H9 (cell line): ENCODE measurements at regions not wholly inside any gene's neighbourhood (a gene's known extent, or its start where the extent isn't known, plus 50 kb on each side); places are given as distances from the start of the nearest gene placed in this dataset.

Experiments used
- DNase-seq: peaks from one replicate; pipeline ENCODE4 v3.0.0-alpha.2; 2017
- H2AFZ ChIP-seq: one replicate; pipeline ENCODE4 v1.6.1; 2013; ENCODE audit warnings: mild to moderate bottlenecking, low read length, control low read depth, moderate library complexity
- H2AK5ac ChIP-seq: 2 replicates; pipeline ENCODE4 v1.6.1; 2013; ENCODE audit warnings: low read length, control low read depth, mixed read lengths; ENCODE audit not compliant: insufficient read length
- H2BK120ac ChIP-seq: one replicate; pipeline ENCODE4 v1.6.1; 2013; ENCODE audit warnings: low read depth, mild to moderate bottlenecking, low read length, control low read depth, inconsistent platforms; ENCODE audit not compliant: poor library complexity, severe bottlenecking
- H2BK12ac ChIP-seq: 2 replicates; pipeline ENCODE4 v1.6.1; 2013; ENCODE audit warnings: low read length, control low read depth, mixed read lengths, low read depth; ENCODE audit not compliant: insufficient read length
- H2BK15ac ChIP-seq: 2 replicates; pipeline ENCODE4 v1.6.1; 2013; ENCODE audit warnings: low read depth, low read length, control low read depth
- H2BK20ac ChIP-seq: one replicate; pipeline ENCODE4 v1.6.1; 2013; ENCODE audit warnings: low read depth, mild to moderate bottlenecking, low read length, control low read depth, inconsistent platforms; ENCODE audit not compliant: poor library complexity, severe bottlenecking
- H2BK5ac ChIP-seq: 2 replicates; pipeline ENCODE4 v1.6.1; 2013; ENCODE audit warnings: low read length, control low read depth, mixed read lengths; ENCODE audit not compliant: insufficient read length
- H3K14ac ChIP-seq: 2 replicates; pipeline ENCODE4 v1.6.1; 2013; ENCODE audit warnings: low read length, control low read depth; ENCODE audit not compliant: insufficient read depth
- H3K18ac ChIP-seq: 2 replicates; pipeline ENCODE4 v1.6.1; 2013; ENCODE audit warnings: low read depth, mild to moderate bottlenecking, mixed read lengths, low read length, control low read depth; ENCODE audit not compliant: insufficient read length
- H3K23ac ChIP-seq: 2 replicates; pipeline ENCODE4 v1.6.1; 2013; ENCODE audit warnings: low read length, control low read depth, mixed read lengths, low read depth; ENCODE audit not compliant: insufficient read length
- H3K23me2 ChIP-seq: 2 replicates; pipeline ENCODE4 v1.6.1; 2013; ENCODE audit warnings: low read depth, mild to moderate bottlenecking, mixed read lengths, low read length, control low read depth; ENCODE audit not compliant: insufficient read length, poor library complexity, severe bottlenecking
- H3K27ac ChIP-seq: 2 replicates; pipeline ENCODE4 v1.5.1; 2013; ENCODE audit warnings: low read length, control low read depth, mixed read lengths, low read depth; ENCODE audit not compliant: insufficient read length
- H3K27me3 ChIP-seq: 2 replicates; pipeline ENCODE4 v1.6.1; 2013; ENCODE audit warnings: low read length, control low read depth, inconsistent platforms; ENCODE audit not compliant: insufficient read depth
- H3K4ac ChIP-seq: 2 replicates; pipeline ENCODE4 v1.6.1; 2013; ENCODE audit warnings: low read depth, mild to moderate bottlenecking, control low read depth, inconsistent platforms, low read length, moderate library complexity
- H3K4me1 ChIP-seq: 2 replicates; pipeline ENCODE4 v1.6.1; 2013; ENCODE audit warnings: low read length, control low read depth, inconsistent platforms; ENCODE audit not compliant: insufficient read depth
- H3K4me2 ChIP-seq: 2 replicates; pipeline ENCODE4 v1.6.1; 2013; ENCODE audit warnings: low read length, control low read depth, mixed read lengths; ENCODE audit not compliant: insufficient read length, insufficient read depth
- H3K56ac ChIP-seq: 2 replicates; pipeline ENCODE4 v1.6.1; 2013; ENCODE audit warnings: low read depth, mild to moderate bottlenecking, mixed read lengths, low read length, control low read depth; ENCODE audit not compliant: insufficient read length
- H3K79me1 ChIP-seq: 2 replicates; pipeline ENCODE4 v1.6.1; 2013; ENCODE audit warnings: low read depth, mild to moderate bottlenecking, moderate library complexity, low read length, control low read depth, inconsistent platforms; ENCODE audit not compliant: insufficient read depth, poor library complexity, severe bottlenecking
- H3K79me2 ChIP-seq: 2 replicates; pipeline ENCODE4 v1.6.1; 2013; ENCODE audit warnings: low read length, control low read depth, inconsistent platforms; ENCODE audit not compliant: insufficient read depth
- H3K9ac ChIP-seq: 2 replicates; pipeline ENCODE4 v1.6.1; 2013; ENCODE audit warnings: low read length, control low read depth, mixed read lengths; ENCODE audit not compliant: insufficient read length; ENCODE audit errors: extremely low read depth
- H3K9me3 ChIP-seq: one replicate; pipeline ENCODE4 v1.6.1; 2013; ENCODE audit warnings: low read depth, low read length, inconsistent platforms; ENCODE audit not compliant: control insufficient read depth
- H3T11ph ChIP-seq: one replicate; pipeline ENCODE4 v1.6.1; 2013; ENCODE audit warnings: mild to moderate bottlenecking, low read length, control low read depth, inconsistent platforms
- H4K20me1 ChIP-seq: one replicate; pipeline ENCODE4 v1.6.1; 2013; ENCODE audit not compliant: control insufficient read depth, insufficient read length, insufficient read depth
- H4K5ac ChIP-seq: 2 replicates; pipeline ENCODE4 v1.6.1; 2013; ENCODE audit warnings: low read depth, mild to moderate bottlenecking, mixed read lengths, low read length, control low read depth; ENCODE audit not compliant: insufficient read length
- H4K8ac ChIP-seq: replicated peaks from 2 replicates; pipeline ENCODE4 v1.6.1; 2013; ENCODE audit warnings: low read length, control low read depth, mixed read lengths, low read depth; ENCODE audit not compliant: insufficient read length
- H4K91ac ChIP-seq: 2 replicates; pipeline ENCODE4 v1.6.1; 2013; ENCODE audit warnings: low read depth, mild to moderate bottlenecking, moderate library complexity, mixed read lengths, low read length, control low read depth; ENCODE audit not compliant: insufficient read length
- H3K27ac Mint-ChIP-seq, 3 experiments: 2 replicates in 2 of 3; 3 replicates in 1 of 3; pipeline ENCODE4 v1.8.0; 2020 to 2021; ENCODE audit warnings: mixed read lengths in 3 of 3, mild to moderate bottlenecking in 1 of 3, moderate library complexity in 1 of 3
- H3K27me3 Mint-ChIP-seq: 2 replicates; pipeline ENCODE4 v1.8.0; 2021; ENCODE audit warnings: low read depth, mild to moderate bottlenecking, moderate library complexity, mixed read lengths
- H3K36me3 Mint-ChIP-seq, 3 experiments: 2 replicates in 2 of 3; 3 replicates in 1 of 3; pipeline ENCODE4 v1.8.0; 2020 to 2021; ENCODE audit warnings: low read depth in 3 of 3, mixed read lengths in 3 of 3; ENCODE audit not compliant: insufficient read depth in 1 of 3
- H3K4me1 Mint-ChIP-seq, 2 experiments: 2 replicates each; pipeline ENCODE4 v1.8.0; 2020; ENCODE audit warnings: mixed read lengths in 2 of 2
- H3K4me3 Mint-ChIP-seq, 2 experiments: 2 replicates in 1 of 2; 3 replicates in 1 of 2; pipeline ENCODE4 v1.8.0; 2020 to 2021; ENCODE audit warnings: mild to moderate bottlenecking in 2 of 2, mixed read lengths in 2 of 2, moderate library complexity in 1 of 2
- H3K9me3 Mint-ChIP-seq, 2 experiments: 2 replicates in 1 of 2; 3 replicates in 1 of 2; pipeline ENCODE4 v1.8.0; 2020; ENCODE audit warnings: mild to moderate bottlenecking in 2 of 2, mixed read lengths in 2 of 2, moderate library complexity in 1 of 2
- CTCF ChIP-seq: fragments of 200-600 bp; sonication (generic); conservative IDR thresholded peaks from 3 replicates; pipeline ENCODE4 v1.8.0; 2021; ENCODE audit warnings: antibody characterized with exemption, mild to moderate bottlenecking
- WGBS: extraction: QIAGEN DNeasy Blood & Tissue Kit; methylation state at CpG from one replicate; pipeline ENCODE4 v1.1.7; 2013; ENCODE audit warnings: missing lambda C conversion rate, low lambda C conversion rate, mixed read lengths; ENCODE audit not compliant: insufficient read length; ENCODE audit errors: extremely low coverage; 5-methylcytosine and 5-hydroxymethylcytosine counted together

- Histone ChIP-seq H4K8ac (no peak overlapping the region), H2BK15ac (no peak overlapping the region), H2BK12ac (no peak overlapping the region), H3K79me2 (no peaks in the 10 kb centered on the region), H3K56ac (no peak overlapping the region), H3K4me2 (no peak overlapping the region), H2BK120ac (no peak overlapping the region), H3K9me3 (no peaks in the 10 kb centered on the region), H4K5ac (no peak overlapping the region), H3K14ac (no peak overlapping the region), H4K91ac (no peak overlapping the region), H3K4me1 (no peaks in the 10 kb centered on the region), H3K18ac (no peak overlapping the region), H2AFZ (no peak overlapping the region), H3K79me1 (no peaks in the 10 kb centered on the region), H2BK5ac (no peak overlapping the region), H2BK20ac (no peak overlapping the region), H3K9ac (no peak overlapping the region), H4K20me1 (no peaks in the 10 kb centered on the region), H3T11ph (no peak overlapping the region), H3K23me2 (no peaks in the 10 kb centered on the region), H3K27me3 (no peaks in the 10 kb centered on the region), H3K4ac (no peak overlapping the region), H2AK5ac (no peak overlapping the region), H3K23ac (no peak overlapping the region), H3K27ac (no peak overlapping the region)
- no peak for DNase-seq
- Mint-ChIP-seq H3K9me3 (no peaks in the 10 kb centered on the region), H3K36me3 (no peaks in the 10 kb centered on the region), H3K4me3 (no peak overlapping the region), H3K4me1 (no peaks in the 10 kb centered on the region), H3K27ac (no peak overlapping the region), H3K27me3 (peaks cover 17% of the 10 kb centered on the region)
- TF ChIP-seq CTCF: no peak
- WGBS: no CpG with 5 or more reads among the region's 2 CpGs
Measured at GRCh38 chr5:71886406-71886805, 167.3 kb downstream of the CARTPT start.
